ENCODE measurements at regions not wholly inside any gene's neighbourhood (a gene's known extent, or its start where the extent isn't known, plus 50 kb on each side); places are given as distances from the start of the nearest gene placed in this dataset.

DNA sequence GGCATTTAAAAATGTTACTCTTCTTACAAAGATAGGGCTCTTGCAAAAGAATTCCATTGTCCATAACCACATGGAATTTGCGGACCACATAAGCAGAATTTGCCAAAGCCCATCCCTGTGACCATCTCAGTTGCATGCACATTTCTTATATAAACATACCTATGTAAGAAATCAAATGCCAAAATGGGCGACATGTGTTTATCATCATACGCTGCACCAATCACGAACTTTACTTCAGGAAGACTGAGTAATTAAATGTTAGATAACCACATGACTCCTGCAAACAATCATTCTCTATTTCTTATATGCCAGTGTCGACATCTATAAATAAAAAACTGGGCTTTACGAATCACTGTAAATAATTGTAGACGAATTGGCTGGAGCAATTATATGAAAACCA, 186.1 kb upstream of the RBMS1 start:
- DNase-seq: no peak

DNA sequence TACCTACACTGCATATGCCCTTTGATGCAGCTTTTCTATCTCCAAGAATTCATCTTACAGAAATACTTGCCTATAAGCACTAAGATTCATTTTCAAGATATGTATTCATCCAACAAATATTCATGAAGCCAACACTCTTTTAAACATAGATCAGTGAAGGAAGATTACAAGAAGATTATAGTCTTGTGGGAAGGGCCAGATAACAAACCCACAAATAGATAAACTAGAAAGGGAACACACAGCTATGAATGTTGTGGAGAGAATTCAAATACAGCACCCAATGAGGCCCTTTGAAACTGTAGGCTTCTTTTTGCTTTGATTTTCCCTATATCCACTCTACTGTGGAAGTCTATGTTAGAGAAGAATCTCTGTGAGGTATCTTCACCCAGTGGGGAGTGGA, 186.7 kb upstream of the RBMS1 start:
- no peak for DNase-seq

DNA sequence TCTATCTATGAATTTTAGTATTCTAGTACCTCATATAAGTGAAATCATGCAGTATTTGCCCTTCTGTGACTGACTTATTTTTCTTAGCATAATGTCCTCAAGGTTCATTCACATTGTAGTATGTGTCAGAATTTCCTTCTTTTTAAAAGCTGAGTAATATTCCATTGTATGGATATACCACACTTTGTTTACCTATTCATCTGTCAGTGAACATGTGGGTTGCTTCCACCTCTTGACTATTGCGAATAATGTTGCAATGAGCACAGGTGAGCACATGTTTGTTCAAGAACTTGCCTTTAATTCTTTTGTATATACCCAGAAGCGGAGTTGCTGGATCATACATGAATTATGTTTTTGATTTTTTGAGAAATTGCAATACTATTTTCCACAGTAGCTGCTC, 187.4 kb upstream of the RBMS1 start:
- DNase-seq: no peak

DNA sequence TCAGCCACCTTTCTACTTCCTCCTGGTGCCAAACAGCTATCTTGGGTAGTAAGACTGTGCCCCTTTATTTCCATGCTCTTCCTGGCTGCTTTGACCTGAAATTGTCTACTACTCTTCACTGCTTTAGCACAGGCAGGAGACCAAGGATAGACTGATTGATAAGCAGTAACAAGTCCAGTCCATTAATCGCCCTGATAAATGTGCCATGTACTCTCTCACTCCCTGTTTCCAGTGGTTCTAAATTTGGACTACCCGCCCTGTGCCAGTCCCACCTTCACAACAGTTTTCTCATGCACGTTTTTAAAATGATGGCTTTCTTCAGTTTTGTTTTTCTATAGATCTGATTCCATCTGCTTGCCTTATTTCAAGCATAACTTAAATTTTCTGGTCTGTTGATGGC, 189.6 kb upstream of the RBMS1 start:
- DNase-seq: no peak

DNA sequence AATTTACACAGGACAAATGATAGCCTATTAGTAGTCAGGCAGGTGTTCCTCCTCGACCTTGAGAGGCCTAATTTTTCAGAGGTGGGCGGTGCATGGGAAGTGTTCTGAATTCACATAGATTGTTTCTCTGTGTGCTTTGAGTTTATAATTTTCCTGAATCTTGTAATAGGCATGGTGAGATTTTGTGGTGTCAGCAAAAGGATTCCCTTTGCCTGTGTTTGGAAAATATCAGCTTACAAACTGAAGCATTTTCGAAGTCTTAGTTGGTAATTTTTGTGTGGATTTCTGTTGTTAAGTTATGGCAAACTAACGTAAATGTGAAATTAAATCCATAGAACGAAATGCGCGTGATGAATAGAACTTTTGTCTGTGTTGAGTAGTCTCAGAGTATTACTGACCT, 194.0 kb upstream of the RBMS1 start:
- DNase-seq: no peak

DNA sequence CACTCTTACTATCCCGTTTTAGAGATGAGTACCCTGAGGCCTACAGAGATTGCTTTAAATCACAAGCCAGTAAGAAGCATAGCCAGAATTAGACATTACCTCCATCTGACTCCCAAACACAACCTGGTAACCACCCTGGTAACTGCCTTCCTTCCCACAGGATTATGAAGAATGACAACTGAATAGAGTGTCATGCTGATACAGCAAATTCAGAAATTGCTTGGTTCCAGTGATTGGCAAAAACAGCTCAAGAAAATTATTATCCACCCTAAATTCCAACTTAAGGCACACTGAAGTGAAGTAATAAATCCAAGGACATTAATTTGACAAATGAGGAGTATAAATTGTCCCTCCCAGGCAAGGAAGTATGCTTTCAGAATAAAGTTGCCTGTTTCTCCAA, 195.8 kb upstream of the RBMS1 start:
- DNase-seq: no peak

DNA sequence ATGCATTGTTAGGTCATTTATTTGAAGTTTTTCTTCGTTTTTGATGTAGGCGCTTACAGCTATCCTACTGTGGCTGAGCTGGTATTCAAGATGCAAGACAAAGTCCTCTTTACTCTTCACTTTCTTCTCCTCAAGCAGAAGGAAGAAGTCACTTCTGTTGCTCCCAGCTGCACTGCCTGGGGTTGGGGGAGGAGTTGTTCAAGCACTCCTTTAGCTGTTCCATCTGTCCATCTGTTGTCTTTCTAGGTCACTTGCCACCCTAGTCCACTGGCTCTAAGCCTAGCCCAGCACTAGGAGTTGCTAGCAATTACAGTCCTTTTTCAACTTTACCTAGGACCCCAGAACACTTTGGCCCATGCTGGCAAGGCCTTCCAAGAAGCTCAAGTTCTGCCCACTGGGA, 200.6 kb upstream of the RBMS1 start:
- no peak for DNase-seq

DNA sequence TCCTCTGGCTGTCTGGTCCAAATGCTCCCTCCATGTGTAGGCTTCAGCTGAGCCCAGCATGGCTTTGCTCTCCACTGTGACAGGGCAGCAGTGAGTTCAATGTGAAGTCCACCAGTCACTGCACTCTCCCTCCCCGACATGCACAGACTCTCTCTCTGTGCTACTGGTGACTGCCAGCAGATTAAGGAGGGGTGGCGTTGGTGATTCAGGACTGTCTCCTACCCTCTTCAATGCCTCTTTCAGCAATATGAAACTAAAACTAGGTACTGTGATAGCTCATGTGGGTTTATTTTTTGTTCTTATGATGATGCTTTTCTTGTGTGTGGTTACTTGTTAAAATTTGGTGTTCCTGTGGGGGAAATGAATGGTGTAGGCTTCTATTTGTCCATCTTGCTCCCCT, 201.0 kb upstream of the RBMS1 start:
- DNase-seq: no peak

DNA sequence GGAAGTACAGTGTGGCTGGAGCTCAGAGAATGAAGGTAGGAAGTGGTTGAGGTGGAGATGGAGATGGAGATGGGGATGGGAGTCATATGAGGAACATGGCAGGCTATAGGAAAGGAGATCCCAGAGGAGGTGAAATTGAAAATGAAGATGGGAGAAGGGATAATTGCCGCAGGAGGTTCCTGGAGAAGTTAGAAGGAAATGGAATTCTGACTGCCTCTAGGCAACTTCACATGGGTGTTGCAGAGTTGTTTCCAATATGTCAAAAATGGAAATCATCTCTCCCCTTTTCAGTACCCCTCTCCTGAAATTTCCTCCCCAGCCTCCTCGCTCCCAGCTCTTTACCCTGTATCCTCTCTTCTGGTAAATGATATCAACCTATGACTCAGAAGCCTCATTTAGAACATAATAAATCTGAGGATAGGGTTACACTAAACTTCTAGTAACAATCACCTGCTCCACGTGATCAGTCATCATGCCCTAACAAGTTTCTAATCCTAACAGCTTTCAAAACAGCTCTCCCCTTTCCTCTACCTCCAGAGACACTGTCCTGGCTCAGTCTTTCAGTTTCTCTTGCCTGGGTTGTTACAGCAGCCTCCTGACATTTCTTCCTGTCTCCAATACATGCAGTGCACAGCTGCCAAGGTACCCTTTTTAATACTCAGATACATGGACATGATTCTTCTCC, 201.9 kb upstream of the RBMS1 start:
- no peak for DNase-seq

DNA sequence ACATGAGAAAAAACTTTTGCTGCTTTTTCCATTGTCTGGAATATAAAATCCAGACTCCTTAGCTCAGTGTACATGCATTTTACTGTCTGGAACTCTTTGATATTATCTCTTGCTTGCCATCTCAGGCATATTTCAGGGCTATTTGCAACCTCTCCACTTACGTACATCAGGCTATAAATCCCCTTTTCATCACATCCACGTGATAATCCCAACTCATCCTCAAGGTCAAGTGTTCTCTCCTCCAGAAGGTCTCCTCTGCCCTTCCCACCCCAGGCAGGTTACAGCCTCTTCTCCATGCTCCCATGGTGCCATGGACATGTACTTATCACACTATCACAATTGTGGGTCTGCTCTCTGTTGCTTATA, 202.5 kb upstream of the RBMS1 start:
- DNase-seq: no peak

DNA sequence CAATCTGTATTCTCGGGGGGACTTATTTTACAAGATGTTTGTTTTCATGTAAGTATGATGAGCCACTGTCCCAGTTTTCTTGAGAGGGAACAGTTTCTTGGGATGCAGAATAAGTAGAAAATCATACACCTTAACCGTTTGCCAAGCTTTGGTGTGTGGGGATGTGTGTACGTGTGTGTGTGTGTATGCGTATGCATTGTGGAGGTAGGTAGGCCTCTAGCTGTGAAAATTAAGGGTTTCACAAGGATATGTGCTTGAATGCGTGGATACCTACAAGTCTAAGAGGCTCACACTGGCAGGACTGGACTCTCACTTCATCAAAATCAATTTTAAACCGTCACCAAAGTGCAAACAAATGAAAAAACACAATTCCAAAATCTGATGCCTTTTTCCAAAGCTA, 204.2 kb upstream of the RBMS1 start:
- no peak for DNase-seq

DNA sequence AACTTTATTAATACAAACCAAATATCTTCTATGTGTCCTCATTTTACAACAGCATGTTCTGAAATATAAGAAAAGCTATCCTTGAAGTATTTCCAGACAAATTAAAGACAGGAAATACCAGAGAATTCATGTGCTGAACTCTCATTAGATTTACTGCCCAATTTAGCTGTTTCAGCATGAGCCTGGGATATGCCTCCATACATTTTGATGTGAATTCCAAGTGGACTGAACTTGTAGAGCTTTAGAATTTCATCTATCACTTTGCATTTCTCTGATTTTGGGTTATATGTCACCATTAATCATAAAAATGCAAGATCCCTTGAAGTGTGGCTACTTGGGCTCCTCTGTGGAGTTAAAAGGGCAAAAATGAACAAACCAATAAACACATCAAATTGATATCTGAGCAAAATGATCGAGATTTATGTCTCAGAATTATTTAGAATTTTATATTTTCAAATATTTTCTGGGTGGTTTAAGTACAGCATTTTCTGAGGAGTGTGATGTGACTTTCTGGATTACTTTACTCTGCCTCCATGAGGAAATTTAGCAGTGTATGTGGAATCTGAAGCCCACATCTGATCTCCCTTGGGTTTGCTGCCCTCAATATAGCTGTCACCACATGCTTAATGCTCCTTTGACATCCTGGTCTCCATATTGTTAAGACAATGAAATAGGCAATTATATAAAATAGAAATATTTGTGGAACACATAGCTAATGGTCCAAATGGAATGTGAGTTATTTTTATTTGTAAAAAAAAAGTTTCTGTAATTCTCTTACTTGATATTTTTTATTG, 206.6 kb upstream of the RBMS1 start:
- DNase-seq: no peak

DNA sequence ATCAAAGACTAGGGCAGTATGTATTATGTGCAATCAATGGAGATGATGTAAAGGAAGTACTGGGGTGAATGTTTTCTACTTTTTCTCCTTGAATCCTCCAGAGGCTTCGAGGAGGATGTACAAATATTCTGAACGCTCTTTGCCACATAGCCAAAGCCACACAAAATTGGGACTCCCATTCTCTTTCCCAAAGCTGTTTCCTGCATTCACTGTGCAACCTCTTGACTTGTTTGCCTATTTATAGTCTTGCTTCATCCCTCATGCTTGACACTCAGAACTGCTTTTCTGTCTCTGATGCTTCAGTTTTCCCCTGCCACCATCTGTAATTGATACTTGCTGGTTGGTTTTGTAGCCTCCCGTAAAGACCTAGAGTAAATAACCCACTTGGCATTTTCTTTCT, 208.2 kb upstream of the RBMS1 start:
- DNase-seq: no peak

DNA sequence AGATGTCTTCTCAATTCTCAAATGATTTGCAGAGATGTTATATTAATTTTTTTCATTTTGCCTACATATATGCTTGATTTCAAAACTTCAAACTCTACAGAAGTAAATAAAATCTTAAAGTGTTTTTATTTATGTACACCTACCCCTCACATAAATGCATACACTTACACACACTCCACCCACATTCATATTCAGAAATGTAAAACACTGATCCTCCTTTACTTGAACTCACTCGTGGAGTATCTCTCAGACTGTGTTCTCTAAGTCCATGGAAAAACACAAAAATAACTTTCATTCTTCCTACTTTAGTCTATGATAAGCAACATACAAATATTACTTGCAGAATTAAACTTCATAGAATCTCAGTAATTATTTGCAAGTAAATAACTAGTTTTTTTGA, 209.1 kb upstream of the RBMS1 start:
- no peak for DNase-seq

DNA sequence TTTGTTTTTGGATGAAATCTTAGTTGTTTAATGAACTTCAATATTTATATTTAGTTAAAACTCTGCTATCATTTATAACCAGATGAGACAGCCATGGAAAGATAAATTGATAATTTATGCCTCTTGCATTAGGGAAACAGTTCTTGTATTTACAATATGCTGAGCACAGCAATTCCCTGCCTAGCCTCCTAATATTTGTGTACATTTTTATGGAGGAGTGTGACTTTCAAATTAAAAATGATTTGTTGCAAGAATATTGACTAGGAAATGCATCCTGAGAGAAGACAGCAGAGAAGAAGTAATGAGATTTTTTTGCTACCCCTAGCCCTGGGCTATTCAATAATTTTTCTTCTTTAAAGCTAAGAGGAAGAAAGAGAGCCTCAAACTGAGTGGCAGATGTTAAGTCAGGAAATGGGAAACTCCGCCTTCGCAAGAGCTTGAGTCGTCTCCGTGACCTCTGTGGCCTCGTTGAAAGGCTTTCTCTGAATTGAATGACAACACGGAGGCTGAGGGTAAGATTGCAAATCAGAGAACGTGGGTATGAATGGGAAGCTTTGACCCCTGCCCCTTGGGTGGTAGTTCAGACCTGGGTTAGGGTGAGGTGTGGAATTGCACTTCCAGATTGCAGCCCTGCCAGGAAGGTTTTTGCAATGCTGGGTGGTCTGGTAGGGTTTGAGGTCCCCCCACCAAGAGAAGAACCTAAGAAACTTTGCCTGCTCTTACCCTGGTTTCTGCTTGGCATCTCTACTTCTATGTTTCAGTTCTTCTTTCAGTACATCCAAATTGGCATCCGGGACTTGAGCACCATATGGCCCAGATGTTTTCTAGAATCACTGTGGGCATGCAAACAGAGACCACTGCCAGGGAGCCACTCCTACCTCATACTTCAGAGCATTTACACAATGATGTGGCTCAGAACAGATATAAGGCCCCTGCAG, 210.3 kb upstream of the RBMS1 start:
- DNase-seq: peak; percentile 25 to 40

DNA sequence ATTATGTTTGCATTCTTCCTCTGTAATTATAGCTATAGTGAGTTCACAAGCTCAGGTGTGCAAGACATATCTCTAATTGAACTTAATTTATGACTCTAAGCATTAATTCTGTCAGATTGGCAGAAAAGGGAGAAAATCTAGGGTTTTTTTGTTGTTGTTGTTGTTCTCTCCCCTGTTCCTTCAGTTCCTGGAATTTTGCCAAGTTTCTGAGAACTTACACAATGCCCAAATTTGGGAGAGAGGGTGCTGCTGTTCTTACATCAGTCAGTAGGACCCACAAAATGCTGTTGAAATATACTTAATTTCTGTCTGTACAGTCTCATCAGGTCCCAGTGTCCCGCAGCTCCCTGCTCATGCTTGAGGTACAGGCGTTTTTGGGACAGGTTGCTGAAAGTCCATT, 221.8 kb upstream of the RBMS1 start:
- DNase-seq: no peak

DNA sequence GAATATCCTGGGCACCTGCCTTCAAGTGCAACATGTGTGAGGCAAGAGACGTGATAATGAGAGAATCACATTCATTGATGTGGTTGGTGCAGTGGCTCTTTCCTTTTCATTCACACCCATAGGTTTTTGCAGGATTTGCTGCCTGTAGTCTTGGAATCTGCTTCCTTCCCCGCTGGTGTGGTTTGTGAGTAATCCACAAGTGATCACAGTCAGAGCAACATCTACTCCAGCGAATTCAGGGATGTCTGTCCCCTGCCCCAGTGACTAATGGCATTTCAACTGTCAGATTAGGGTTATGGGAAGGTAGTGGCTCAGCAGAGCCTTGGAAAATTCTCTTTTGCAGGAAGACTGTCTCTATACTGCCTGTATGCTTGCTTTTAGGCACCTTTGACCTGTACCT, 225.5 kb upstream of the RBMS1 start:
- no peak for DNase-seq

DNA sequence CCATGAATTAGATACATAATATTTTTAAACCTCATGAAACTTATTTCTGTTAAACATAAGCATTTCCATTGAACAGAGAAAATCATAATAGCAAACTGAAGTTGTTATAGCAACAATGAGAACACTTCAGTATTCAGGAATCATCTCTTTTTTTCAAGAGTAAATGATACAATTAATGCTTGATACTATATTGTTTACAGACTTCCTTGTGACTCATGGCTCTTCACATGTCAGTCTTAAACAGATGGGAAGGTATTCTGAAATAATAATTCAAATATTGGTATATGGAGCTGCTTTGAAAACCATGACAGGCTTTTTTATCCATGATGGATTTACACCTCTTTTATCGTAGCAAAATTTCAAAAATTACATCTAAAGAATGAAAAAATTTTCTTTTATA, 226.5 kb upstream of the RBMS1 start:
- DNase-seq: no peak

DNA sequence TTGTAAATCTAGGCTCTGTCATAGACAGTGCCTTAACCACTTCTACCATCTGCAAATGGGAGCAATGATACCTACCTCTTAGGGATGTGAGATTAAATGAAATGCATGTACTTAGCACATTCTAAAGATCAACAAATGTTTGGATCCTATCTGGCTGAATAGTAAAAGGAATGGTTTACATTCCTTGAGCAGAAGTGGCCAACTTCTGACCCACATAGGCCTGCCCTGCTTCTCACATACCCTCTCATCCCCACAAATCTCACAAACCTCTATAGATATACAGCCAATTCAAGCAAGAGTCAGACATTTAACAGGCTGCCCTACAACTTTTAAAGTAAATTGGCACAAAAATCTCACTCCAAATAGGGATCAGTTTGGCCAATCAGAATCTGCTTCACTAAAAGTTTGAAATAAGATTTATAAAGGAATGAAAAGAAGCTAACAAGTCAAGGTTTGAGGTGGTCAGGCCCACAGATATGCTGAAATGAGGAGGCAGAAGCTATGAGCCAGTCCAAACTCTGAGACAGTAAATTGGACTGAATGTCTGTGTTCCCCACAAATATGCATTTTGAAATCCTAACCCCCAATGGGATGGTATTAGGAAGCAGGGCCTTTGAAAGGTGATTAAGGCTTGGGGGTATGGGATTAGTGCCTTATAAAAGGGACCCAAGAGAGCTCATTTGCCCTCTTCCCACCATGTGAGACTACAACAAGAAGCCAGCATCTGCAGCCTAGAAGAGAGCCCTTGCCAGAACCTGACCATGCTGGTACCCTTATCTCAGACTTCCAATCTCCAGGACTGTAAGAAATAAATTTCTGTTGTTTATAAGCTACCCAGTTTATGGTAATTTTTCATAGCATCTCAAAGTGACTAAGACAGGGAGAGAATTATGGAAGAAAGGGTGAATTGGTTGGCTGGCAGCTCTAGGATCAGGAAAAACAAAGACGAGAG, 227.8 kb upstream of the RBMS1 start:
- DNase-seq: no peak

DNA sequence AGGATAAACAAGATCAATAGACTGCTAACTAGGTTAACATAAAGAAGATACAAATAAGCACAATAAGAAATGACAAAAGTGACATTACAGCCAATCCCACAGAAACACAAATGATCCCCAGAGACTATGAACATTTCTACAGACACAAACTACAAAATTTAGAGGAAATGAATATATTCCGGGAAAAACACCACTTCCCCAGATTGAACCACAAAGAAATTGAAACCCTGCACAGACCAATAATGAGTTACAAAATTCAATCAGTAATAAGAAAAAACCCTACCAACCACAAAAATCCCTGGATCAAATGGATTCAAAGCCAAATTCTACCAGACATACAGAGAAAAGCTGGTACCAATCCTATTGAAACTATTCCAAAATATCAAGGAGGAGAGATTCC, 232.4 kb upstream of the RBMS1 start:
- no peak for DNase-seq

DNA sequence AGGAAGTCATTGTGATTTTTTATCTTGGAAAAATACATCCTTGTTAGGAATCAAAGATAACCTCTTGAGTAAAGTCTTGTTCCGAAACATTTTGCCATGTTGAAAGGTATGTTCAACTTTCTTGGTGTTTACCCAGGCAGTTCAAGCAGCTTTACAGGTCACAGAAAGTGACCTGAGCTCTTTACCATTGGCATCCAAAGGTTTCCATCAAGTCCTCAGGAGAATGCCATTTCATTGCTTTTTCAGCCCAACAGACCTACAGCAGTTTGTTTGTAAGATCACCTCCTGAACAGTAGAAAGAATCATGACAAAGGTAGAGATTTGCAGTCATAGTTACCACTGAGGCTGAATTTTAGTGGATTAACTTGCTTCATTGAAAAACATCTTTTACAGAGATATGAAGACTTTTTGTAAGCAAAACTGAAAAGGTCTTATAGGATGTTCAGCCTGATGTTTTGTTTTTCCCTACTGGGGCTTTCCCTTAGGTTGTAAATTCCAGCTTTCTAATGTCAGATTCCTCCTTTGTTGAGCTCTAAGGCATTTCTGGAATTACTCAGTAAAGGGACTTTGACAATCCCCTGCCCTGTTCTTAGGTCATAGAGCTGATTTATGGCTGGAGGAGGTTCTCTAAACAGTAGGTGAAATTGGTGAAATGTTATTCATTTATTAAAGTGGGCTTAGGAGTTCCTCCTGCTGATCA, 236.8 kb upstream of the RBMS1 start:
- DNase-seq: no peak

DNA sequence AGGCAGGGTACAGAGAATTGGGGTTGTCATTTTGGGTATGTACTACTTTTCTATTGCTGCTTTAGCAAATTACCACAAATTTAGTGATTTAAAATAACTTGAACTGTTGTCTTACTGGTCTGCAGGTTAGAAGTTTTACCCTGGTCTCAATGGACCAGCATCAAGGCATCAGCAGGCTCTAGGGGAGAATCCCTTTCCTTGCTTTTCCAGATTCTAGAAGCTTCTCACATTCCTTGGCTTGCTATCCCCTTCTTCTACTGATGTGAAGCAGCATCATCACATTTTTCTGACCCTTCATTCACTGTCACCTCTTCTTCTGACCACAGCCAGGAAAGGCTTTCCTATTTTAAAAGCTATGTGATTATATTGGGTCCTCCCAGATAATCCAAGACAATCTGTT, 237.8 kb upstream of the RBMS1 start:
- DNase-seq: no peak

All from CD4-positive, alpha-beta T cell treated with Interferon alpha-2 for 1 hour (primary cell).